H1 (cell line): ENCODE measurements at regions not wholly inside any gene's neighbourhood (a gene's known extent, or its start where the extent isn't known, plus 50 kb on each side); places are given as distances from the start of the nearest gene placed in this dataset.

Experiments
- BACH1 ChIP-seq: IDR thresholded peaks from 2 replicates; pipeline ENCODE4 v1.6.1; 2012; ENCODE audit warnings: low read length, improper control_type of control experiment
- EZH2 ChIP-seq: fragments of 200-600 bp; sonication (generic); IDR thresholded peaks from 2 replicates; pipeline ENCODE4 v1.7.1; 2012; ENCODE audit warnings: low read depth, mild to moderate bottlenecking, moderate library complexity, low read length, inconsistent platforms; ENCODE audit not compliant: severe bottlenecking
- FOSL1 ChIP-seq: IDR thresholded peaks from 2 replicates; pipeline ENCODE4 v1.6.1; 2011; ENCODE audit warnings: mild to moderate bottlenecking, low read depth, low read length, moderate library complexity; ENCODE audit not compliant: insufficient read depth
- GABPA ChIP-seq: IDR thresholded peaks from 2 replicates; pipeline ENCODE4 v1.6.1; 2011; ENCODE audit warnings: mild to moderate bottlenecking, low read length, moderate library complexity, borderline replicate concordance; ENCODE audit not compliant: insufficient read depth
- POLR2AphosphoS5 ChIP-seq: IDR thresholded peaks from 2 replicates; pipeline ENCODE4 v1.6.1; 2011; ENCODE audit warnings: low read depth, low read length
- RAD21 ChIP-seq, 2 experiments: IDR thresholded peaks in 1 of 2; conservative IDR thresholded peaks in 1 of 2; 2 replicates each; pipeline ENCODE4 v1.6.1; 2011; ENCODE audit warnings: low read depth in 2 of 2, low read length in 2 of 2, improper control_type of control experiment in 1 of 2, inconsistent platforms in 1 of 2, mild to moderate bottlenecking in 1 of 2, moderate library complexity in 1 of 2
- RBBP5 ChIP-seq: IDR thresholded peaks from 2 replicates; pipeline ENCODE4 v1.7.1; 2012; ENCODE audit warnings: low read depth, mild to moderate bottlenecking, inconsistent platforms, low read length, moderate library complexity, borderline replicate concordance
- SIN3A ChIP-seq, 2 experiments: IDR thresholded peaks in 1 of 2; conservative IDR thresholded peaks in 1 of 2; 2 replicates each; pipeline ENCODE4 v1.6.1; 2011 to 2012; ENCODE audit warnings: low read length in 2 of 2, improper control_type of control experiment in 1 of 2, low read depth in 1 of 2, mild to moderate bottlenecking in 1 of 2
- TF ChIP-seq, protein P1 (sequence below): IDR thresholded peaks from 2 replicates; pipeline ENCODE4 v1.6.1; 2012; ENCODE audit warnings: inconsistent platforms
- TF ChIP-seq, protein P2 (sequence below), 3 experiments: IDR thresholded peaks; 1 replicate in 2 of 3; 2 replicates in 1 of 3; pipeline versions ENCODE4 v1.5.1 to v1.6.1; 2011; ENCODE audit warnings: low read length in 3 of 3, mild to moderate bottlenecking in 3 of 3, inconsistent platforms in 2 of 3, low read depth in 1 of 3, moderate library complexity in 1 of 3; ENCODE audit not compliant: insufficient read depth in 1 of 3; ENCODE audit errors: control extremely low read depth in 1 of 3

DNA sequence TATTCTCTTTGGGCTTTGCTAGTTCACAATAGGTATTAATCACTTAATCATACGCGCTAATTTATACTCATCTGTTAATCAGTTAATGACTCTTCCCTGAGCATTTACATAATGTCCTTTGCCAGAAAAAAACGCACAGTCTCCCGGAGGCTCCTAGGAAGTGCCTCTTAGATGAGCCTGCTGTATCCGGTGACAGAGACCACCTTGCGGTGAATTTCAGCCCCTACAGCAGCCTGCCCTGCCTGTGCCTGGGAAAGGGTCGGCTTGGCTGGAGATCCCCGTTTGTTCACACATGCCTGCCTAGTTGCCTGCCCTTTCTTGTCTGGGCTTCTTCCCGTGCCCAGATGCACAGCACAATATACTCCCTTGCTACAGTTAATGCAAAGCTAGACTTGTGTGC is 152.9 kb downstream of the ZBTB18 start:
- TF ChIP-seq FOSL1 = no peak
- no peak for TF ChIP-seq GABPA
- TF ChIP-seq, protein P1, sequence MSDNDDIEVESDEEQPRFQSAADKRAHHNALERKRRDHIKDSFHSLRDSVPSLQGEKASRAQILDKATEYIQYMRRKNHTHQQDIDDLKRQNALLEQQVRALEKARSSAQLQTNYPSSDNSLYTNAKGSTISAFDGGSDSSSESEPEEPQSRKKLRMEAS = no peak
- TF ChIP-seq SIN3A (conservative IDR thresholded peaks at IDR 0.05 in 1 of 2, IDR thresholded peaks at IDR 0.05 in 1 of 2; ENCODE audit: low read depth in 1 of 2, low read length in 2 of 2) = no peak
- TF ChIP-seq, protein P2, sequence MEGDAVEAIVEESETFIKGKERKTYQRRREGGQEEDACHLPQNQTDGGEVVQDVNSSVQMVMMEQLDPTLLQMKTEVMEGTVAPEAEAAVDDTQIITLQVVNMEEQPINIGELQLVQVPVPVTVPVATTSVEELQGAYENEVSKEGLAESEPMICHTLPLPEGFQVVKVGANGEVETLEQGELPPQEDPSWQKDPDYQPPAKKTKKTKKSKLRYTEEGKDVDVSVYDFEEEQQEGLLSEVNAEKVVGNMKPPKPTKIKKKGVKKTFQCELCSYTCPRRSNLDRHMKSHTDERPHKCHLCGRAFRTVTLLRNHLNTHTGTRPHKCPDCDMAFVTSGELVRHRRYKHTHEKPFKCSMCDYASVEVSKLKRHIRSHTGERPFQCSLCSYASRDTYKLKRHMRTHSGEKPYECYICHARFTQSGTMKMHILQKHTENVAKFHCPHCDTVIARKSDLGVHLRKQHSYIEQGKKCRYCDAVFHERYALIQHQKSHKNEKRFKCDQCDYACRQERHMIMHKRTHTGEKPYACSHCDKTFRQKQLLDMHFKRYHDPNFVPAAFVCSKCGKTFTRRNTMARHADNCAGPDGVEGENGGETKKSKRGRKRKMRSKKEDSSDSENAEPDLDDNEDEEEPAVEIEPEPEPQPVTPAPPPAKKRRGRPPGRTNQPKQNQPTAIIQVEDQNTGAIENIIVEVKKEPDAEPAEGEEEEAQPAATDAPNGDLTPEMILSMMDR (IDR thresholded peaks at IDR 0.05; ENCODE audit: control extremely low read depth in 1 of 3, insufficient read depth in 1 of 3, low read depth in 1 of 3, low read length in 3 of 3) = peak in 1 of 3 experiments; percentile 4; a peak in 1 of 4 replicates
- TF ChIP-seq BACH1 = no peak
- TF ChIP-seq EZH2 = no peak
- TF ChIP-seq POLR2AphosphoS5 = no peak
- no peak; a peak in 1 of 4 replicates for TF ChIP-seq RAD21 (IDR thresholded peaks at IDR 0.05 in 1 of 2, conservative IDR thresholded peaks at IDR 0.05 in 1 of 2; ENCODE audit: low read depth in 2 of 2, low read length in 2 of 2)
- no peak for TF ChIP-seq RBBP5
